ENCODE measurements at regions not wholly inside any gene's neighbourhood (a gene's known extent, or its start where the extent isn't known, plus 50 kb on each side); places are given as distances from the start of the nearest gene placed in this dataset.

DNA sequence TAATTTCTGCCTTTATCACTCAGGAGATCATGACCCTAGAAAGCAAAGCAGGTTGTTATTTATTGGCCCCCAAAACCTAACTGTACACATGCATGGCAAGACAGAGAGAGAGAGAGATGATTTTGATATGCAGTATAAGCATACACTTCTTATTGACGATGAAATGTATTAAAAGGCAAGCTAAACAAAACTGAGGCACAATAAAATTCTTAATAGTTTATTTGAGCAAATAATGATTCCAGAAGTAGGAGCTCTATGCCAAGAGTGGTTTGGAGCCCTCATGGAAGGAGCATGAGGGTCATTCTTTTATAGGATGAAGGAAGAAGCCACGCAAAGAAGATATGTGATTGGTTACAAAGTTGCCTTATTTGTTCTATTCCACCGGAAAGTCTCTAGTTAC lies 616.0 kb downstream of the FBXO15 start:
- 94% methylated on average over 3 of the region's 3 CpGs for WGBS
- Histone ChIP-seq H3K4me1 (ENCODE audit: control insufficient read depth in 4 of 4, insufficient read depth in 4 of 4, low read length in 3 of 4) (no peaks in the 10 kb centered on the region), H3K27ac (ENCODE audit: low read depth in 1 of 2, low read length in 2 of 2) (no peak overlapping the region)

GRCh38 chr18:73528066-73528465 lies 619.6 kb downstream of the FBXO15 start:
- DNase-seq (ENCODE audit: low spot score): no peak
- H3K27ac ChIP-seq (ENCODE audit: low read depth in 1 of 2, low read length in 2 of 2): no peak overlapping the region
- no peak overlapping the region for H3K4me3 ChIP-seq (ENCODE audit: low read depth in 1 of 3, low read length in 3 of 3)
- no peaks in the 10 kb centered on the region for H3K4me1 ChIP-seq (ENCODE audit: control insufficient read depth in 4 of 4, insufficient read depth in 4 of 4, low read length in 3 of 4)
- no peak overlapping the region for H3K9ac ChIP-seq (ENCODE audit: low read depth in 1 of 2, low read length in 2 of 2)
- H3K36me3 ChIP-seq (ENCODE audit: control insufficient read depth in 4 of 4, insufficient read depth in 3 of 4, low read depth in 1 of 4, low read length in 3 of 4): no peaks in the 10 kb centered on the region
- WGBS: 78% methylated on average over 7 of the region's 7 CpGs
- no peaks in the 10 kb centered on the region for H3K9me3 ChIP-seq (ENCODE audit: control insufficient read depth in 4 of 4, low read length in 3 of 4)
- H3K27me3 ChIP-seq (ENCODE audit: control insufficient read depth in 4 of 4, insufficient read depth in 4 of 4, low read length in 3 of 4): no peaks in the 10 kb centered on the region
- TF ChIP-seq, protein P1, sequence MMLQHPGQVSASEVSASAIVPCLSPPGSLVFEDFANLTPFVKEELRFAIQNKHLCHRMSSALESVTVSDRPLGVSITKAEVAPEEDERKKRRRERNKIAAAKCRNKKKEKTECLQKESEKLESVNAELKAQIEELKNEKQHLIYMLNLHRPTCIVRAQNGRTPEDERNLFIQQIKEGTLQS (IDR thresholded peaks at IDR 0.05): no peak
- no peak for TF ChIP-seq HNF4A (conservative IDR thresholded peaks at IDR 0.05)
- no peak for TF ChIP-seq HNF4G (IDR thresholded peaks at IDR 0.05)
- TF ChIP-seq RAD21 (IDR thresholded peaks at IDR 0.05): no peak
- TF ChIP-seq RXRA (IDR thresholded peaks at IDR 0.05): no peak
- no peak for TF ChIP-seq YY1 (IDR thresholded peaks at IDR 0.05)
- TF ChIP-seq, protein P2, sequence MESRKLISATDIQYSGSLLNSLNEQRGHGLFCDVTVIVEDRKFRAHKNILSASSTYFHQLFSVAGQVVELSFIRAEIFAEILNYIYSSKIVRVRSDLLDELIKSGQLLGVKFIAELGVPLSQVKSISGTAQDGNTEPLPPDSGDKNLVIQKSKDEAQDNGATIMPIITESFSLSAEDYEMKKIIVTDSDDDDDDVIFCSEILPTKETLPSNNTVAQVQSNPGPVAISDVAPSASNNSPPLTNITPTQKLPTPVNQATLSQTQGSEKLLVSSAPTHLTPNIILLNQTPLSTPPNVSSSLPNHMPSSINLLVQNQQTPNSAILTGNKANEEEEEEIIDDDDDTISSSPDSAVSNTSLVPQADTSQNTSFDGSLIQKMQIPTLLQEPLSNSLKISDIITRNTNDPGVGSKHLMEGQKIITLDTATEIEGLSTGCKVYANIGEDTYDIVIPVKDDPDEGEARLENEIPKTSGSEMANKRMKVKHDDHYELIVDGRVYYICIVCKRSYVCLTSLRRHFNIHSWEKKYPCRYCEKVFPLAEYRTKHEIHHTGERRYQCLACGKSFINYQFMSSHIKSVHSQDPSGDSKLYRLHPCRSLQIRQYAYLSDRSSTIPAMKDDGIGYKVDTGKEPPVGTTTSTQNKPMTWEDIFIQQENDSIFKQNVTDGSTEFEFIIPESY (IDR thresholded peaks at IDR 0.05): no peak
- no peak for TF ChIP-seq FOXA2 (IDR thresholded peaks at IDR 0.05)
- TF ChIP-seq MAX (IDR thresholded peaks at IDR 0.05): no peak

More for the DNA sequence above, 616.0 kb downstream of the FBXO15 start:
- Histone ChIP-seq H3K36me3 (ENCODE audit: control insufficient read depth in 4 of 4, insufficient read depth in 3 of 4, low read depth in 1 of 4, low read length in 3 of 4) (no peaks in the 10 kb centered on the region), H3K9ac (ENCODE audit: low read depth in 1 of 2, low read length in 2 of 2) (no peak overlapping the region), H3K9me3 (ENCODE audit: control insufficient read depth in 4 of 4, low read length in 3 of 4) (no peaks in the 10 kb centered on the region), H3K4me3 (ENCODE audit: low read depth in 1 of 3, low read length in 3 of 3) (no peak overlapping the region), H3K27me3 (ENCODE audit: control insufficient read depth in 4 of 4, insufficient read depth in 4 of 4, low read length in 3 of 4) (no peaks in the 10 kb centered on the region)
- TF ChIP-seq, protein P2 (IDR thresholded peaks at IDR 0.05): no peak
- no peak for TF ChIP-seq MAX (IDR thresholded peaks at IDR 0.05)
- no peak for TF ChIP-seq JUND (IDR thresholded peaks at IDR 0.05)
- TF ChIP-seq, protein P3, sequence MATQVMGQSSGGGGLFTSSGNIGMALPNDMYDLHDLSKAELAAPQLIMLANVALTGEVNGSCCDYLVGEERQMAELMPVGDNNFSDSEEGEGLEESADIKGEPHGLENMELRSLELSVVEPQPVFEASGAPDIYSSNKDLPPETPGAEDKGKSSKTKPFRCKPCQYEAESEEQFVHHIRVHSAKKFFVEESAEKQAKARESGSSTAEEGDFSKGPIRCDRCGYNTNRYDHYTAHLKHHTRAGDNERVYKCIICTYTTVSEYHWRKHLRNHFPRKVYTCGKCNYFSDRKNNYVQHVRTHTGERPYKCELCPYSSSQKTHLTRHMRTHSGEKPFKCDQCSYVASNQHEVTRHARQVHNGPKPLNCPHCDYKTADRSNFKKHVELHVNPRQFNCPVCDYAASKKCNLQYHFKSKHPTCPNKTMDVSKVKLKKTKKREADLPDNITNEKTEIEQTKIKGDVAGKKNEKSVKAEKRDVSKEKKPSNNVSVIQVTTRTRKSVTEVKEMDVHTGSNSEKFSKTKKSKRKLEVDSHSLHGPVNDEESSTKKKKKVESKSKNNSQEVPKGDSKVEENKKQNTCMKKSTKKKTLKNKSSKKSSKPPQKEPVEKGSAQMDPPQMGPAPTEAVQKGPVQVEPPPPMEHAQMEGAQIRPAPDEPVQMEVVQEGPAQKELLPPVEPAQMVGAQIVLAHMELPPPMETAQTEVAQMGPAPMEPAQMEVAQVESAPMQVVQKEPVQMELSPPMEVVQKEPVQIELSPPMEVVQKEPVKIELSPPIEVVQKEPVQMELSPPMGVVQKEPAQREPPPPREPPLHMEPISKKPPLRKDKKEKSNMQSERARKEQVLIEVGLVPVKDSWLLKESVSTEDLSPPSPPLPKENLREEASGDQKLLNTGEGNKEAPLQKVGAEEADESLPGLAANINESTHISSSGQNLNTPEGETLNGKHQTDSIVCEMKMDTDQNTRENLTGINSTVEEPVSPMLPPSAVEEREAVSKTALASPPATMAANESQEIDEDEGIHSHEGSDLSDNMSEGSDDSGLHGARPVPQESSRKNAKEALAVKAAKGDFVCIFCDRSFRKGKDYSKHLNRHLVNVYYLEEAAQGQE (IDR thresholded peaks at IDR 0.05): no peak
- TF ChIP-seq, protein P4, sequence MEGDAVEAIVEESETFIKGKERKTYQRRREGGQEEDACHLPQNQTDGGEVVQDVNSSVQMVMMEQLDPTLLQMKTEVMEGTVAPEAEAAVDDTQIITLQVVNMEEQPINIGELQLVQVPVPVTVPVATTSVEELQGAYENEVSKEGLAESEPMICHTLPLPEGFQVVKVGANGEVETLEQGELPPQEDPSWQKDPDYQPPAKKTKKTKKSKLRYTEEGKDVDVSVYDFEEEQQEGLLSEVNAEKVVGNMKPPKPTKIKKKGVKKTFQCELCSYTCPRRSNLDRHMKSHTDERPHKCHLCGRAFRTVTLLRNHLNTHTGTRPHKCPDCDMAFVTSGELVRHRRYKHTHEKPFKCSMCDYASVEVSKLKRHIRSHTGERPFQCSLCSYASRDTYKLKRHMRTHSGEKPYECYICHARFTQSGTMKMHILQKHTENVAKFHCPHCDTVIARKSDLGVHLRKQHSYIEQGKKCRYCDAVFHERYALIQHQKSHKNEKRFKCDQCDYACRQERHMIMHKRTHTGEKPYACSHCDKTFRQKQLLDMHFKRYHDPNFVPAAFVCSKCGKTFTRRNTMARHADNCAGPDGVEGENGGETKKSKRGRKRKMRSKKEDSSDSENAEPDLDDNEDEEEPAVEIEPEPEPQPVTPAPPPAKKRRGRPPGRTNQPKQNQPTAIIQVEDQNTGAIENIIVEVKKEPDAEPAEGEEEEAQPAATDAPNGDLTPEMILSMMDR (IDR thresholded peaks at IDR 0.05; ENCODE audit: low read depth, low read length, missing input control): no peak
- no peak for TF ChIP-seq HNF4G (IDR thresholded peaks at IDR 0.05)
- no peak for TF ChIP-seq FOXA2 (IDR thresholded peaks at IDR 0.05)
- no peak for TF ChIP-seq NR2F2 (IDR thresholded peaks at IDR 0.05)
- TF ChIP-seq, protein P1 (IDR thresholded peaks at IDR 0.05): no peak
- TF ChIP-seq GABPA (IDR thresholded peaks at IDR 0.05 in 1 of 2, conservative IDR thresholded peaks at IDR 0.05 in 1 of 2): no peak
- DNase-seq (ENCODE audit: low spot score): no peak

Measured in liver (tissue), 8 donors.